Transverse colon (tissue), 3 donors: ENCODE measurements at regions not wholly inside any gene's neighbourhood (a gene's known extent, or its start where the extent isn't known, plus 50 kb on each side); places are given as distances from the start of the nearest gene placed in this dataset.
"Not testable (repeated sequence)": the region's sequence is repeated elsewhere in the genome, so short reads cannot be mapped to it uniquely, and the experiment has no call there.

Experiments
- EP300 ChIP-seq: sonication (generic); formaldehyde crosslinking; IDR thresholded peaks from one replicate; pipeline ENCODE4 v1.6.1; 2017; ENCODE audit warnings: antibody characterized with exemption, low read depth
- POLR2A ChIP-seq: fragments of 450-650 bp; IDR thresholded peaks from one replicate; pipeline ENCODE4 v1.6.1; 2016; ENCODE audit warnings: antibody characterized with exemption, mild to moderate bottlenecking, moderate library complexity
- TF ChIP-seq, protein P1 (sequence below), 5 experiments: fragments of 200-600 bp in 3 of 5; fragments of 450-650 bp in 2 of 5; sonication (generic) in 3 of 5; IDR thresholded peaks; 1 replicate in 2 of 5; 2 replicates in 3 of 5; pipeline ENCODE4 v1.5.1; 2016 to 2017; ENCODE audit warnings: antibody characterized with exemption in 5 of 5, inconsistent platforms in 3 of 5, mild to moderate bottlenecking in 2 of 5, moderate library complexity in 1 of 5

DNA sequence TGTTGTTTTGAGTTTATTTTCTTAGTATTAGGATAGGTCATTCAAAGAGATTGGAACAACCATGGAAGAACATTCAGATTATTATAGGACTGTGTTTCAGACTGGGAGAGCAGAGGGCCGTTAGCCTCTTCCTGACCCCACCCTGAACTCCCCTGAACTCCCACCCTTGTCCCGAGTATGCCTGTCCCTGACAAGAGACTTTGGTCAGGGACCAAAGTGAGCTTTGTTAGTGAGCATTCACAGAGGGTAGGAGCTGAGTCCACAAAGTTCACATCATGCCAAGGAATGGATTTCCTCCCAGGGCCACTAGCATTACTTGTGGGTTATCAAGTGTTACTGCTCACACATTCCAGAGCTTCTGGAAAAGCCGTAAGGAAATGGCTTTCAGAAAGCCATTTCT, 94.7 kb upstream of the IKBKE start:
- TF ChIP-seq, protein P1, sequence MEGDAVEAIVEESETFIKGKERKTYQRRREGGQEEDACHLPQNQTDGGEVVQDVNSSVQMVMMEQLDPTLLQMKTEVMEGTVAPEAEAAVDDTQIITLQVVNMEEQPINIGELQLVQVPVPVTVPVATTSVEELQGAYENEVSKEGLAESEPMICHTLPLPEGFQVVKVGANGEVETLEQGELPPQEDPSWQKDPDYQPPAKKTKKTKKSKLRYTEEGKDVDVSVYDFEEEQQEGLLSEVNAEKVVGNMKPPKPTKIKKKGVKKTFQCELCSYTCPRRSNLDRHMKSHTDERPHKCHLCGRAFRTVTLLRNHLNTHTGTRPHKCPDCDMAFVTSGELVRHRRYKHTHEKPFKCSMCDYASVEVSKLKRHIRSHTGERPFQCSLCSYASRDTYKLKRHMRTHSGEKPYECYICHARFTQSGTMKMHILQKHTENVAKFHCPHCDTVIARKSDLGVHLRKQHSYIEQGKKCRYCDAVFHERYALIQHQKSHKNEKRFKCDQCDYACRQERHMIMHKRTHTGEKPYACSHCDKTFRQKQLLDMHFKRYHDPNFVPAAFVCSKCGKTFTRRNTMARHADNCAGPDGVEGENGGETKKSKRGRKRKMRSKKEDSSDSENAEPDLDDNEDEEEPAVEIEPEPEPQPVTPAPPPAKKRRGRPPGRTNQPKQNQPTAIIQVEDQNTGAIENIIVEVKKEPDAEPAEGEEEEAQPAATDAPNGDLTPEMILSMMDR (IDR thresholded peaks at IDR 0.05), result not testable (repeated sequence)
- not testable (repeated sequence) for TF ChIP-seq POLR2A, EP300
